ENCODE measurements at regions not wholly inside any gene's neighbourhood (a gene's known extent, or its start where the extent isn't known, plus 50 kb on each side); places are given as distances from the start of the nearest gene placed in this dataset.
A peak's percentile ranks its signal among the peaks of the same experiment; 100 is the strongest.

DNA sequence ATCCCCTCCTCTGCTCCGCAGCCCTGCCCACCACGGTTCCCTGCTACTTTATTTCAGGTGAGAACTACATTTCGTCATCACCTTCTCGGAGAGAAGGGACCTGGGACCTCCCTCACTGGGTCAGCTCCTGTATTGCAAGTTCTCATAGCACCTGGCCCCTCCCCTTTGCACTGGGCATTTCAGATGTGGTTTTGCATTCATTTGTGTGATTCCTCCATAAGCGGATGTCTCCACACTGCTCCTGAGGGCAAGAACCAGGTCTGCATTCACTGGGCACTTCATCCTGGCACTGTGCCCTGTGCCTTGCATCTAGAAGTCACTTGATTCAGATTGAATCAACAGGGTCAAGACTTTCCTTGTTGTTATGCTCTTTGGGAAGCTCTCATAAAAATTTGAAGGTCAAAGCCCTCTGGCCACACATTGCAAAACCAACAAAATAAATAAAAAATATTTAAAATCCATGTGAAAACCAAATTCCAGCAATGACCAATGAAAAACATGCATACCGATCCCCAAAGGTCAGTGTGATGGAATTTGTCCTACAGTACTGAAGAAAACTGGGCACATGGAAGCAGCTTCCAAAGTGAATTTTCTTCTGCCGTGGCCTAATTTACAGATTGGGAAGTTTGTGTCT lies 89.1 kb upstream of the F13A1 start:
- 83% methylated on average over 7 of the region's 7 CpGs for WGBS
- Histone ChIP-seq H3K36me3 (ENCODE audit: control insufficient read depth in 4 of 4, insufficient read depth in 3 of 4, low read depth in 1 of 4, low read length in 3 of 4) (no peaks in the 10 kb centered on the region), H3K4me1 (ENCODE audit: control insufficient read depth in 4 of 4, insufficient read depth in 4 of 4, low read length in 3 of 4) (peaks cover 2 to 30% (median 24%) of the 10 kb centered on the region in 4 donors), H3K4me3 (ENCODE audit: low read depth in 1 of 3, low read length in 3 of 3) (no peak overlapping the region), H3K9me3 (ENCODE audit: control insufficient read depth in 4 of 4, low read length in 3 of 4) (no peaks in the 10 kb centered on the region), H3K27ac (ENCODE audit: low read depth in 1 of 2, low read length in 2 of 2) (no peak overlapping the region), H3K27me3 (ENCODE audit: control insufficient read depth in 4 of 4, insufficient read depth in 4 of 4, low read length in 3 of 4) (no peaks in the 10 kb centered on the region), H3K9ac (ENCODE audit: low read depth in 1 of 2, low read length in 2 of 2) (no peak overlapping the region)
- TF ChIP-seq NR2F2 (IDR thresholded peaks at IDR 0.05) = no peak
- TF ChIP-seq EGR1 (IDR thresholded peaks at IDR 0.05; ENCODE audit: low read depth in 2 of 2) = no peak
- TF ChIP-seq HNF4G (IDR thresholded peaks at IDR 0.05) = no peak
- no peak for TF ChIP-seq SP1 (IDR thresholded peaks at IDR 0.05)
- TF ChIP-seq, protein P1, sequence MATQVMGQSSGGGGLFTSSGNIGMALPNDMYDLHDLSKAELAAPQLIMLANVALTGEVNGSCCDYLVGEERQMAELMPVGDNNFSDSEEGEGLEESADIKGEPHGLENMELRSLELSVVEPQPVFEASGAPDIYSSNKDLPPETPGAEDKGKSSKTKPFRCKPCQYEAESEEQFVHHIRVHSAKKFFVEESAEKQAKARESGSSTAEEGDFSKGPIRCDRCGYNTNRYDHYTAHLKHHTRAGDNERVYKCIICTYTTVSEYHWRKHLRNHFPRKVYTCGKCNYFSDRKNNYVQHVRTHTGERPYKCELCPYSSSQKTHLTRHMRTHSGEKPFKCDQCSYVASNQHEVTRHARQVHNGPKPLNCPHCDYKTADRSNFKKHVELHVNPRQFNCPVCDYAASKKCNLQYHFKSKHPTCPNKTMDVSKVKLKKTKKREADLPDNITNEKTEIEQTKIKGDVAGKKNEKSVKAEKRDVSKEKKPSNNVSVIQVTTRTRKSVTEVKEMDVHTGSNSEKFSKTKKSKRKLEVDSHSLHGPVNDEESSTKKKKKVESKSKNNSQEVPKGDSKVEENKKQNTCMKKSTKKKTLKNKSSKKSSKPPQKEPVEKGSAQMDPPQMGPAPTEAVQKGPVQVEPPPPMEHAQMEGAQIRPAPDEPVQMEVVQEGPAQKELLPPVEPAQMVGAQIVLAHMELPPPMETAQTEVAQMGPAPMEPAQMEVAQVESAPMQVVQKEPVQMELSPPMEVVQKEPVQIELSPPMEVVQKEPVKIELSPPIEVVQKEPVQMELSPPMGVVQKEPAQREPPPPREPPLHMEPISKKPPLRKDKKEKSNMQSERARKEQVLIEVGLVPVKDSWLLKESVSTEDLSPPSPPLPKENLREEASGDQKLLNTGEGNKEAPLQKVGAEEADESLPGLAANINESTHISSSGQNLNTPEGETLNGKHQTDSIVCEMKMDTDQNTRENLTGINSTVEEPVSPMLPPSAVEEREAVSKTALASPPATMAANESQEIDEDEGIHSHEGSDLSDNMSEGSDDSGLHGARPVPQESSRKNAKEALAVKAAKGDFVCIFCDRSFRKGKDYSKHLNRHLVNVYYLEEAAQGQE (IDR thresholded peaks at IDR 0.05) = no peak
- peak in 1 of 2 donors; percentile 45 for TF ChIP-seq HNF4A (conservative IDR thresholded peaks at IDR 0.05)
- DNase-seq (ENCODE audit: low spot score) = no peak

DNA sequence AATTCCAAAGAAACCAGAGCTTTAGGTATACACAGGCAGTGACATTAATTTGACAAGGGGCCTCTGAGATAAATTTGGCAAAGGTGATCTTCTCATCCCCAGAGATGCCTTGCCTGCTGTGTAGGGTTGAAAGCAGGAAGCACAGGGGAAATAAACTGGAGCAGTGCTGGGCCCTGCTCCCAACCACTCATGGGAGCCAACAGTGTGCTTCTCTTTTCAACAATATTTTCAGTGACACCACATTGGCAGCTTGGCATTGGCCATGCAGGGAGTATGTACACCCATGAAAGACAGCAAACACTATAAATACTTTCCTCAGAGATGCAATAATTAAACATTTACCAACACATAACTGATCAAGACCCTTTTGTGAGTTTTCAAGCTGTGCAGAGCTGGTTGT lies 90.7 kb upstream of the F13A1 start:
- Histone ChIP-seq H3K9ac (ENCODE audit: low read depth in 1 of 2, low read length in 2 of 2) (no peak overlapping the region), H3K36me3 (ENCODE audit: control insufficient read depth in 4 of 4, insufficient read depth in 3 of 4, low read depth in 1 of 4, low read length in 3 of 4) (no peaks in the 10 kb centered on the region), H3K4me3 (ENCODE audit: low read depth in 1 of 3, low read length in 3 of 3) (no peak overlapping the region), H3K4me1 (ENCODE audit: control insufficient read depth in 4 of 4, insufficient read depth in 4 of 4, low read length in 3 of 4) (peaks cover 2 to 20% (median 16%) of the 10 kb centered on the region in 4 donors), H3K27ac (ENCODE audit: low read depth in 1 of 2, low read length in 2 of 2) (no peak overlapping the region), H3K27me3 (ENCODE audit: control insufficient read depth in 4 of 4, insufficient read depth in 4 of 4, low read length in 3 of 4) (no peaks in the 10 kb centered on the region), H3K9me3 (ENCODE audit: control insufficient read depth in 4 of 4, low read length in 3 of 4) (no peaks in the 10 kb centered on the region)
- no peak for TF ChIP-seq HNF4G (IDR thresholded peaks at IDR 0.05)
- no peak for TF ChIP-seq GABPA (IDR thresholded peaks at IDR 0.05 in 1 of 2, conservative IDR thresholded peaks at IDR 0.05 in 1 of 2)
- TF ChIP-seq RXRA (IDR thresholded peaks at IDR 0.05) = no peak
- no peak for TF ChIP-seq FOXA1 (IDR thresholded peaks at IDR 0.05)
- TF ChIP-seq, protein P1 (IDR thresholded peaks at IDR 0.05) = no peak
- TF ChIP-seq, protein P2, sequence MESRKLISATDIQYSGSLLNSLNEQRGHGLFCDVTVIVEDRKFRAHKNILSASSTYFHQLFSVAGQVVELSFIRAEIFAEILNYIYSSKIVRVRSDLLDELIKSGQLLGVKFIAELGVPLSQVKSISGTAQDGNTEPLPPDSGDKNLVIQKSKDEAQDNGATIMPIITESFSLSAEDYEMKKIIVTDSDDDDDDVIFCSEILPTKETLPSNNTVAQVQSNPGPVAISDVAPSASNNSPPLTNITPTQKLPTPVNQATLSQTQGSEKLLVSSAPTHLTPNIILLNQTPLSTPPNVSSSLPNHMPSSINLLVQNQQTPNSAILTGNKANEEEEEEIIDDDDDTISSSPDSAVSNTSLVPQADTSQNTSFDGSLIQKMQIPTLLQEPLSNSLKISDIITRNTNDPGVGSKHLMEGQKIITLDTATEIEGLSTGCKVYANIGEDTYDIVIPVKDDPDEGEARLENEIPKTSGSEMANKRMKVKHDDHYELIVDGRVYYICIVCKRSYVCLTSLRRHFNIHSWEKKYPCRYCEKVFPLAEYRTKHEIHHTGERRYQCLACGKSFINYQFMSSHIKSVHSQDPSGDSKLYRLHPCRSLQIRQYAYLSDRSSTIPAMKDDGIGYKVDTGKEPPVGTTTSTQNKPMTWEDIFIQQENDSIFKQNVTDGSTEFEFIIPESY (IDR thresholded peaks at IDR 0.05) = no peak
- DNase-seq (ENCODE audit: low spot score) = no peak

Measured in liver (tissue), 7 donors.